A549 (cell line): ENCODE measurements at regions not wholly inside any gene's neighbourhood (a gene's known extent, or its start where the extent isn't known, plus 50 kb on each side); places are given as distances from the start of the nearest gene placed in this dataset.

Experiments
- CHD2 ChIP-seq: fragments of 150-350 bp; IDR thresholded peaks from 2 replicates; pipeline ENCODE4 v1.6.1; 2014; ENCODE audit warnings: low read length; ENCODE audit not compliant: partially characterized antibody
- KDM1A ChIP-seq: fragments of 200-600 bp; sonication (generic); IDR thresholded peaks from 2 replicates; pipeline ENCODE4 v1.6.1; 2016; ENCODE audit warnings: low read depth, mild to moderate bottlenecking
- ZSCAN20 ChIP-seq: fragments of 250-450 bp; sonication (Bioruptor Pico); IDR thresholded peaks from 2 replicates; pipeline ENCODE4 v1.8.0; 2022; ENCODE audit warnings: mild to moderate bottlenecking, moderate library complexity
- TF ChIP-seq, protein P1 (sequence below): fragments of 200-600 bp; sonication (generic); IDR thresholded peaks from 2 replicates; pipeline ENCODE4 v1.6.1; 2016; ENCODE audit warnings: antibody characterized with exemption, mild to moderate bottlenecking, moderate library complexity

DNA sequence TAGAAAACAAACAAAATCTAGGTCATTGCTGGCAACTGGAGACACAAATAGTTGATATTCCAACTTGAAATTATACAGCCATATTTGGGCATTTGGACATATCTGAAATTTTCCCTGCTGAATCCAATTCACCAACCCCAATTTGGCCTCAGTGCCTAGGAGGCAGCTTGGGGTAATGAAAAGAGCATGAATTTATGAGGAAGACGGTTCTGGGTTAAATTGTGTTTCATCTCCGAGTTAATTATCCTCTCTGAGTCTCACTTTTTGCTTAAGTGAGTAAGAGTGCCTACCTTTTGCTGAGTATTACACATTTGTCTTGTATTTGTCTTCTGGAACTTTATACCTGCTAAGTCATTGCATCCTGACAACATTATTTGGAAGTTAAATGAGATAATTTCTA lies 1906.8 kb upstream of the PIK3C3 start:
- TF ChIP-seq, protein P1, sequence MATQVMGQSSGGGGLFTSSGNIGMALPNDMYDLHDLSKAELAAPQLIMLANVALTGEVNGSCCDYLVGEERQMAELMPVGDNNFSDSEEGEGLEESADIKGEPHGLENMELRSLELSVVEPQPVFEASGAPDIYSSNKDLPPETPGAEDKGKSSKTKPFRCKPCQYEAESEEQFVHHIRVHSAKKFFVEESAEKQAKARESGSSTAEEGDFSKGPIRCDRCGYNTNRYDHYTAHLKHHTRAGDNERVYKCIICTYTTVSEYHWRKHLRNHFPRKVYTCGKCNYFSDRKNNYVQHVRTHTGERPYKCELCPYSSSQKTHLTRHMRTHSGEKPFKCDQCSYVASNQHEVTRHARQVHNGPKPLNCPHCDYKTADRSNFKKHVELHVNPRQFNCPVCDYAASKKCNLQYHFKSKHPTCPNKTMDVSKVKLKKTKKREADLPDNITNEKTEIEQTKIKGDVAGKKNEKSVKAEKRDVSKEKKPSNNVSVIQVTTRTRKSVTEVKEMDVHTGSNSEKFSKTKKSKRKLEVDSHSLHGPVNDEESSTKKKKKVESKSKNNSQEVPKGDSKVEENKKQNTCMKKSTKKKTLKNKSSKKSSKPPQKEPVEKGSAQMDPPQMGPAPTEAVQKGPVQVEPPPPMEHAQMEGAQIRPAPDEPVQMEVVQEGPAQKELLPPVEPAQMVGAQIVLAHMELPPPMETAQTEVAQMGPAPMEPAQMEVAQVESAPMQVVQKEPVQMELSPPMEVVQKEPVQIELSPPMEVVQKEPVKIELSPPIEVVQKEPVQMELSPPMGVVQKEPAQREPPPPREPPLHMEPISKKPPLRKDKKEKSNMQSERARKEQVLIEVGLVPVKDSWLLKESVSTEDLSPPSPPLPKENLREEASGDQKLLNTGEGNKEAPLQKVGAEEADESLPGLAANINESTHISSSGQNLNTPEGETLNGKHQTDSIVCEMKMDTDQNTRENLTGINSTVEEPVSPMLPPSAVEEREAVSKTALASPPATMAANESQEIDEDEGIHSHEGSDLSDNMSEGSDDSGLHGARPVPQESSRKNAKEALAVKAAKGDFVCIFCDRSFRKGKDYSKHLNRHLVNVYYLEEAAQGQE = no peak
- no peak for TF ChIP-seq KDM1A
- TF ChIP-seq CHD2 = no peak
- TF ChIP-seq ZSCAN20 (CRISPR knock-in tag) = no peak
